ENCODE measurements at regions not wholly inside any gene's neighbourhood (a gene's known extent, or its start where the extent isn't known, plus 50 kb on each side); places are given as distances from the start of the nearest gene placed in this dataset.

- DNase-seq (ENCODE audit: low read depth): no peak
Measured at GRCh38 chr18:73316513-73316912, 448.7 kb upstream of the NETO1 start.

DNA sequence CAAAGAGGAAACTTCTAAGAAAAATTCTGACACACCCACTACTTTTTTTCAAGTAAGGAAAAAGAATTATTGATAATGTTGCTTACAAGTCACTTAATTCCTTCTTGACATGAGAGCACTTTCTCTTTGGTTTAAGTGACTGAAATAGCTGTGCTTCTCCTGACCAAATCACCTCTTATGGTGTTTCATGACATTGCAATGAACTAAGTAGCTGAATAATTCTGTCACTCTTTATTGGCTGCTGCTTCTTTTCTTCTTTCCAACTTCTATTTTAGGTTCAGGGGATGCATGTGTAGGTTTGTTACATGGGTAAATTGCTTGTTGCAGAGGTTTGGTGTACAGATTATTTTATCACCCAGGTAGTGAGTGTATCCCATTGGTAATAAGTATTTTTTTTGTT lies 447.6 kb upstream of the NETO1 start:
- no peak for DNase-seq (ENCODE audit: low read depth)

DNA sequence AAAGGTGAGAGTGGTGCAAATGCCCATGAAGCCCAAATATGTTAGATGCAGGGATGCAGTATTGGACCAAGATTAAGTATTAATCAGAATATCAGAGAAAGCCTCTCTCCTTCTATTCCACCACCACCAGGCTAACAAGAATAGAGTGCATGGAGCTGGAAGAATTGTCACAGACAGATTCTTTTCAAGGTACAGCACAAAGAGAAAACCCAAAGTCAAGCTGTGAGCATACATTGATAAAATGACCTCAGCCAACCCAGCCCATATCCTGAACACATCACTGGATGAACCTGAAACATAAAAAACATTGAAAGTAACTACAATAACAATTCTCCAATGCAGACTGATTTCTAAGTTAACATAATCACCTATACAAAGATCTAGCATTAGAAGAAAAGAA lies 445.7 kb upstream of the NETO1 start:
- no peak for DNase-seq (ENCODE audit: low read depth)

DNA sequence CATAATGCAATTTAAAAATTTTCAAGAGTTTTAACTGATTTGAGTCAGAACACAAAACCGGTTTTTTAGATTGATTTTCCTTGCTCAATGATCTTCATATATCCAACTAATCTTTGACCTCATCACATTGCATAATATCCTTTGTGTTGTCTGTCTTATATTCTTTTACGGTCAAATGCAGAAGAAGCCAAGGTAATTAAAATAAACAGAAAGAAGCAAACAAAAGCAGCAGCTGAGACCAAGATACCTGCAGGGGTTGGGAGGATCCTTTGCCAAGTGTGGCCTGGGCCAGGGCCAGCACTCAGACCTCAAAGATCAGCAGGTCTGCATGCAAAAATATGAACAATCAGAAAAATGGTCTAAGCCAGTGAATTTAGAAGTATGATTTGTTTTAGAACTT lies 428.9 kb upstream of the NETO1 start:
- no peak for DNase-seq (ENCODE audit: low read depth)

- DNase-seq (ENCODE audit: low read depth): no peak
Measured at GRCh38 chr18:73292156-73292555, 424.4 kb upstream of the NETO1 start.

DNA sequence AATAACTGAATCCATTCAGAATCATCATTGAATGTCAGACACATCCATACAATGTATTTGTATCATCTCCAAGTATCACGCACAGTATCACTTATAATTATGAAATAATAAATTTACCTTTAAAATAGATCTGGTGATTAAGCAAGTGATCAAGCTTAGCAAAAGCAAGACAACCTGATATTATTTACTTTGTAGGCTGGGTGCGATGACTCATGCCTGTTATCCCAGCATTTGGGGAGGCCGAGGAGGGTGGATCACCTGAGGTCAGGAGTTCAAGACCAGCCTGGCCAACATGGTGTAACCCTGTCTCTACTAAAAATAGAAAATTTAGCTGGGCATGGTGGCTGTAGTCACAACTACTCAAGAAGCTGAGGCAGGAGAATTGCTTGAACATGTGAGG lies 421.0 kb upstream of the NETO1 start:
- no peak for DNase-seq (ENCODE audit: low read depth)

- DNase-seq (ENCODE audit: low read depth): no peak
Measured at GRCh38 chr18:73286584-73286983, 418.8 kb upstream of the NETO1 start.

DNA sequence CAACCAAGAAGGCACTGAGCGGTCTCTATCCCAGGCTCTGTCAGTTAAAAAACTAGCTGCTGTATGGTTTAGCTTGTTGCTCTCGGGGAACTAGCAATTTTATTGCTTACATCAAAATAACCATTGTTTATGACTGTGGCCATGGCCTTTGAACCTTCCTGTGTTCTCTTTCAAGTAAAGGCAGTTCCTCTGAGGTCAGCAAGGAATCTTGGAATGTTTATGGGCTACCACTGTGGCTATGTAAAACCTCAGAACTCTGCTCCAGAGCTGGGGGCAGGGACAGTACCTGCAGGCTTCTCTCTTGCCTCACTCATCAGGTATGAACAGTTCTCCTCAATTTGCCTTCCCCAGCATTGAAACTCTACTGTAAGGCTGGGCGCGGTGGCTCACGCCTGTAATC lies 416.0 kb upstream of the NETO1 start:
- DNase-seq (ENCODE audit: low read depth): no peak

DNA sequence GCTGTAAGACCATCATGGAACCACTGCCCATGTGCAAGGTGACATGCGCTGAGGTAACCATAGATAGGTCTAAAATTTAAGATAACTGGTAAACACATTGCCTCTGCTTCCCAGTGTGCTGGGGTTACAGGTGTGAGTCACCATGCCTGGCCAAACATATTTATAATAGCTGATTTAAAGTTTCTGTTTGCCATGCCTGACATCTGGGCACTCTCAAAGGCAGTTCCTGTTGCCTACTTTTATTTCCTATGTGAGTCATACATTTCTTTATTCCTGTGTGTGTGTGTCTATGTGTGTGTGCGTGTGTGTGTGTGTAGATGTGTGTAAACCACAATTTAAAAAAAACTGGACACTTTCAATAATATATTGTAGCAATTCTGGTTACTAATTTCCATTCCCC lies 415.2 kb upstream of the NETO1 start:
- DNase-seq (ENCODE audit: low read depth): no peak

- no peak for DNase-seq (ENCODE audit: low read depth)
Measured at GRCh38 chr18:73279498-73279897, 411.7 kb upstream of the NETO1 start.

DNA sequence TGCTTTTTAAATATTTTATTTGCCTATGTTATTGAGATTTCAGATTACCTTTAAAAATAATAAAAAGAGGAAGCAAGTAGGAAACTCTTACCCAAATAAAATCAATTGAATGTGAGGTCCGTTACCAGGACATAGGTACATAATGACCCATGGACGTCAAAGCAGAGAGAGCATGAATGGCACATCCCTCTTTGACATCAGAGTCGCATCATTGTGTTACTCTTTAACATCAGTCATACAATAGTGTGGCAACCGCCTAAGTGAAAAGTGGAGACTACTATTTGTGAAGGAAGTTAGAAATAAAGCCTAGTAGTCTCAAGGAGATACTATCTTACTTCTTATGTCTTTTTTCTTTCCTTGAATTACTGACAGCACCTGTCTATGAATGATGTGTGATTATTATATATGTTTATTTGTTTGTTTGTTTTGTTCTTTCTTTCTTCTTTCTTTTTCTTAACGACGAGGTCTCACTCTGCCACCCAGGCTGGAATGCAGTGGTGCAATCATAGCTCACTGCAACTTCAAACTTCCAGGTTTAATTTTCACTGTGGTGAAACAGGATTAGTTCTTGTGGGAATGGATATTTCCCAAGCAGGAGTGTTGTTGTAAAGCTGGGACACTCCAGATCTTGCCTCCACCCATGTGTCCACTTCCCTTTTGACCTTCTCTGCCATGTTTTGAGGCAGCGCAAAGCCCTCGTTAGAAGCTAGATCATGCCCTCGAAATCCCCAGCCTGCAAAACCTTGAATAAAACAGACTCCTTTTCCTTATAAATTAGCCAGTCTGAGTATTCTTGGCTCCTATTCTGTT lies 407.2 kb upstream of the NETO1 start:
- no peak for DNase-seq (ENCODE audit: low read depth)

GRCh38 chr18:73270920-73271634 lies 403.3 kb upstream of the NETO1 start:
- DNase-seq (ENCODE audit: low read depth): no peak

DNA sequence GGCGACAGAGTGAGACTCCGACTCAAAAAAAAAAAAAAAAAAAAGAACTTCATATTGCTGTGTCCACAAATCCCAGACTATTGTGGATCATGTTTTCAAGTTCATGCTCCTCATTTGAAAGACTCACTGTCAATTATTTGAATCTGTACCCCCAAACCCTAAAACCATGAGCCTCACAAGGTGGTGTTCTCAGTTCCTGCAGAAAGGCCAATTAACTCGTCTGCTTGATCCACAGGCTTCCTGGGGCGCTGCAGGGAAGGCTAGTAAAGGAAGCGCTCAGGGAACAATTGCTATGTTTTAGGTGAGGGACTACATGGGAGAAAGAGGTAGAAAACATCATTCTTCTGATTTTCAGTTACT lies 396.8 kb upstream of the NETO1 start:
- no peak for DNase-seq (ENCODE audit: low read depth)

DNA sequence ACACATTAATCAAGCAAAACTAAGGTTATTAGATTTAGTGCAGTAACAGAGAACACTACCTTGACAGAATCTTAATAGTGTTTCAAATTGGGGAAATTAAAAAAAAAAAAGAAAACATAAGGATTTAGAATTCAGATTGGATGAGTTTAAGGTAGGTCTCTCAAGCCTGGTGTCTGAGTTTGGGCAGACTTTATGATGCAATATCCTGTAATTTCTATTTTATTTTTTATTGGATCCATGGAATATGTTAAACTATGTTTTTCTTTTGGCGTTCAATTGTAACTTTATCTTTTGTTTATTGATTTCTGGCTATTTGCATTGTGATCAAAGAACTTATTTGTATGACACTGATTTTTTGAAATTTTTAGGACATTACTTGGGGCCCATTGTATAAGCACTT lies 394.1 kb upstream of the NETO1 start:
- DNase-seq (ENCODE audit: low read depth): no peak

GRCh38 chr18:73261243-73261642 lies 393.5 kb upstream of the NETO1 start:
- DNase-seq (ENCODE audit: low read depth): no peak

DNA sequence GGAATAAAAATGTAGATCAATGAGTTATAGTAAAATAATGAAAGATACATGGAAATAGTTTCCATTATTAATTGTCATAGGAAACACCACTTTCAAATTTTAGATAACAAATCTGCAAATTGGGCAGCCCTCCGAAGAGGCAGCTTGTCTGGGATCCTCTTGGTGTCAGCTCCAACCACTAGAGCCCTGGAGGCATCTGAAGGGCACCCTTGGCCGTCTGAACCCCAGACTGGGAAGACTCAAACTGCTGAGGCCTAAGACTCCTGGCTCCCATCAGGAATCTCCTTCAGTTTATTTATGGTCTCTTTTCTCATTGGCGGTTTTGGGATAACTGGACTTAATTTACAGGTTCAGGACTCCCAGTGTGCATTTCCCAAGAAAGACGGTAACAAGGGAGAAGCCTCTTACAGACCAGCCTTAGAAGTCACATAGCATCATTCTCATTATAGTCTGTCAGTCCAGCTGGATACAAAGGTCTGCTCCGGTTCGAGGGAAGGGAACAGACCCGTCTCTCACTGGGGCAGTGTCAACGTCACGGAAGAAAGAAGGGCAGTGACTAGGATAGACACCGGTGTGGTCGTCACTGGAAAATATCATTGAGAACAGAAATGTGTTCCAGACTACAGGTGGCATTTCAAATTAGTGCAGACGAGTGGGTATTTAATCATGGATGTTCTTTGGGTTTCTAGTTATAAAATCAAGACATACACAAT lies 390.7 kb upstream of the NETO1 start:
- DNase-seq (ENCODE audit: low read depth): no peak

DNA sequence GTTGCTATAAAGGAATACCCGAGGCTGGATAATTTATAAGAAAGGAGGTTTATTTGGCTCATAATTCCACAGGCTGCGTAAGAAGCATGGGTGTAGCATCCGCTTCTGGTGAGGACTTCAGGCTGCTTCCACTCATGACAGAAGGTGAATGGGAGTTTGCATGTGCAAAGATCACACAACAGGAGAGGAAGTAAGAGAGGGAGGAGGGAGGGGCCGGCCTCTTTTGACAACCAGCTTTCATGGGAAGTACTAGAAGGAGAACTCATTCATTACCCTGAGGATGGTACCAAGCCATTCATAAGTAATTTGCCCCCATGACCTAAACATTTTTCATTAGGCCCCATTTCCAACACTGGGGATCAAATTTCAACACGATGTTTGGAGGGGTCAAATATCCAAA lies 386.8 kb upstream of the NETO1 start:
- no peak for DNase-seq (ENCODE audit: low read depth)

GRCh38 chr18:73249030-73249429 lies 381.2 kb upstream of the NETO1 start:
- DNase-seq (ENCODE audit: low read depth): no peak

GRCh38 chr18:73246763-73247162 lies 379.0 kb upstream of the NETO1 start:
- DNase-seq (ENCODE audit: low read depth): no peak

- DNase-seq (ENCODE audit: low read depth): no peak
Measured at GRCh38 chr18:73245345-73245744, 377.6 kb upstream of the NETO1 start.

DNA sequence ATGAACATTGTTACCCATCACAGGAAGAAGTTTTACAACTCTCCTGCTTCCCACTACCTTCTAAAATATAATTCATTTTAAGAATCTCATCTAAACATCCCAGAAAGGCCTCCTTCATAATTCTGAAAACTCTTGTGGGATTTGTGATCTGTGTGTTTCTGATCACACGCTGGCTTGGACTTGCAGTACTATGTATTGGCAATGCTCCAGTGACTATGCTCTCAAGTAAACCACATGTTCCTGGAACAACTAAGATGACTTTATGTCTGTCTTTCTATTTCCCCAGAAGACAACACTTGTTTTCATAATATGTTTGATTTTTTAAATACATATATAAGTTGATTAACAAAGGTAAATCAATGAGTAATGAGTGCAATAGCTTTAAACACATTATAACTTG lies 376.6 kb upstream of the NETO1 start:
- DNase-seq (ENCODE audit: low read depth): no peak

GRCh38 chr18:73240899-73241298 lies 373.1 kb upstream of the NETO1 start:
- DNase-seq (ENCODE audit: low read depth): no peak

GRCh38 chr18:73235921-73236320 lies 368.1 kb upstream of the NETO1 start:
- DNase-seq (ENCODE audit: low read depth): no peak

Data from activated T-cell treated with anti-CD3 and anti-CD28 coated beads for 24 hours (primary cell).